ENCODE measurements at regions not wholly inside any gene's neighbourhood (a gene's known extent, or its start where the extent isn't known, plus 50 kb on each side); places are given as distances from the start of the nearest gene placed in this dataset.

DNA sequence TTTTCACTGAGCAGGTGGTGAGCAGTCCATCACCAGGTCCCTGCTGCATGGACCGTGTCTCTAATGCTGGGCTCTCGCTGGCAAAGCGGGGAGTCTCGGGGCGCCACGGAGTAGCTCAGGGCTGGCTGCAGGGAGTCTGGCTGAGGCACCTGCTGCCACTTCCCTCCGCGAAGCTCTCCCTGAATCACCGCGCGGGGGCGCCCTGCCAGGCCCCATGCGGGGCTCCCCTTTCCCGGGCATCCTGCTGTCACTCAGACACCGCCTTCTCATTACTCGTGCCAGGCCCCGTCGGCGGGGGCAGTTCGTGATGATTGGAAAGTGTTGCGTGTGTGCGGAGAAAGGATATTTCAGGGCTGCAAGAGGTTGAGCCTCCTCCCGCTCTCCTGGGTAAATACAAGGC, 335.8 kb downstream of the IRX2 start:
- CTCF ChIA-PET = interaction anchor here (0.7 to 1.1 kb wide), 2 partner anchors 55 to 214 kb away, joined by 3 read pairs; no protein-coding TSS in a partner anchor
- no peak for DNase-seq (ENCODE audit: unreplicated experiment)
- H3K9me3 Mint-ChIP-seq (ENCODE audit: unreplicated experiment) = peaks cover 7% of the 10 kb centered on the region

DNA sequence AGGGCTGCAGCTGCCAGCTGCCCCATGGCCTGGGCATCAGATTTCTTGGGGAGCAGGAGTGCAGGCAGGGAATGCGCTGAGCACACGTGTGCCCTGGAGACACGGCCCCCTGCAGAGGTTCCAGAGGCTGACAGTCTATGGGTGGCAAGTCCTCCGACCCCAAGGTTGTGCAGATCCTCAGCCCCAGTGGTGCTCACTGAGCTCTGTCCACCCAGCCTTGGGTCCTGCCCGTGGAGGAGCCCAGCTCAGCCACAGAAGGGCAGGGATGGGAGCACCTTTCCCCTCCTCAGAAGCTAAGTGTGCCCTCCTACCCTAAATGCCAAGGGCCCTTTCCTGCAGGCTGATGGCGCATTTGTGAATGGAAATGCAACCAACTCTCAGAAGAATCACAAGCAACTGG, 341.0 kb downstream of the IRX2 start:
- DNase-seq (ENCODE audit: unreplicated experiment) = no peak
- Mint-ChIP-seq H3K27me3 (ENCODE audit: insufficient read depth, unreplicated experiment) (peaks cover 11% of the 10 kb centered on the region), H3K4me3 (ENCODE audit: unreplicated experiment) (no peak overlapping the region), H3K4me1 (ENCODE audit: insufficient read depth, unreplicated experiment) (no peaks in the 10 kb centered on the region), H3K9me3 (ENCODE audit: unreplicated experiment) (peaks cover 7% of the 10 kb centered on the region), H3K36me3 (ENCODE audit: insufficient read depth, unreplicated experiment) (no peaks in the 10 kb centered on the region), H3K27ac (ENCODE audit: low read depth, unreplicated experiment) (no peak overlapping the region)
- CTCF ChIA-PET = interaction anchor here (0.6 kb wide), 1 partner anchor 461 kb away, joined by 4 read pairs; no protein-coding TSS in a partner anchor
- no TSS peak for BruUV-seq (replicated peaks)
- POLR2A ChIA-PET = no interaction called here
- TF ChIP-seq CTCF (IDR thresholded peaks at IDR 0.05; ENCODE audit: unreplicated experiment) = no peak
- intact Hi-C loops (cut with micrococcal nuclease) = no loop called here

More for the DNA sequence above, 335.8 kb downstream of the IRX2 start:
- Mint-ChIP-seq H3K27ac (ENCODE audit: low read depth, unreplicated experiment) (no peak overlapping the region), H3K4me3 (ENCODE audit: unreplicated experiment) (no peak overlapping the region), H3K4me1 (ENCODE audit: insufficient read depth, unreplicated experiment) (no peaks in the 10 kb centered on the region), H3K27me3 (ENCODE audit: insufficient read depth, unreplicated experiment) (peaks cover 11% of the 10 kb centered on the region), H3K36me3 (ENCODE audit: insufficient read depth, unreplicated experiment) (no peaks in the 10 kb centered on the region)
- BruUV-seq (replicated peaks) = no TSS peak
- TF ChIP-seq CTCF (IDR thresholded peaks at IDR 0.05; ENCODE audit: unreplicated experiment) = no peak
- intact Hi-C loops (cut with micrococcal nuclease) = no loop called here
- POLR2A ChIA-PET = no interaction called here

- Mint-ChIP-seq H3K4me1 (ENCODE audit: insufficient read depth, unreplicated experiment) (no peaks in the 10 kb centered on the region), H3K36me3 (ENCODE audit: insufficient read depth, unreplicated experiment) (no peaks in the 10 kb centered on the region), H3K27ac (ENCODE audit: low read depth, unreplicated experiment) (no peak overlapping the region), H3K4me3 (ENCODE audit: unreplicated experiment) (no peak overlapping the region), H3K27me3 (ENCODE audit: insufficient read depth, unreplicated experiment) (no peaks in the 10 kb centered on the region), H3K9me3 (ENCODE audit: unreplicated experiment) (peaks cover 6% of the 10 kb centered on the region)
- ChIA-PET CTCF (no interaction called here), POLR2A (no interaction called here)
- TF ChIP-seq CTCF (IDR thresholded peaks at IDR 0.05; ENCODE audit: unreplicated experiment) = no peak
- no peak for DNase-seq (ENCODE audit: unreplicated experiment)
- no TSS peak for BruUV-seq (replicated peaks)
- intact Hi-C loops (cut with micrococcal nuclease) = no loop called here
Observed at GRCh38 chr5:2403296-2403695, 348.2 kb downstream of the IRX2 start.

GRCh38 chr5:2399804-2400203, 351.7 kb downstream of the IRX2 start:
- intact Hi-C loops (cut with micrococcal nuclease) = no loop called here
- Mint-ChIP-seq H3K27me3 (ENCODE audit: insufficient read depth, unreplicated experiment) (no peaks in the 10 kb centered on the region), H3K36me3 (ENCODE audit: insufficient read depth, unreplicated experiment) (no peaks in the 10 kb centered on the region), H3K4me1 (ENCODE audit: insufficient read depth, unreplicated experiment) (no peaks in the 10 kb centered on the region), H3K27ac (ENCODE audit: low read depth, unreplicated experiment) (no peak overlapping the region), H3K9me3 (ENCODE audit: unreplicated experiment) (peaks cover 6% of the 10 kb centered on the region), H3K4me3 (ENCODE audit: unreplicated experiment) (no peak overlapping the region)
- no peak for TF ChIP-seq CTCF (IDR thresholded peaks at IDR 0.05; ENCODE audit: unreplicated experiment)
- DNase-seq (ENCODE audit: unreplicated experiment) = no peak
- ChIA-PET POLR2A (no interaction called here), CTCF (interaction anchor here (0.6 kb wide), 1 partner anchor 86 kb away, joined by 3 read pairs; no protein-coding TSS in a partner anchor)
- BruUV-seq (replicated peaks) = no TSS peak

Measured in MCF 10A (cell line).